ENCODE measurements at regions not wholly inside any gene's neighbourhood (a gene's known extent, or its start where the extent isn't known, plus 50 kb on each side); places are given as distances from the start of the nearest gene placed in this dataset.

DNA sequence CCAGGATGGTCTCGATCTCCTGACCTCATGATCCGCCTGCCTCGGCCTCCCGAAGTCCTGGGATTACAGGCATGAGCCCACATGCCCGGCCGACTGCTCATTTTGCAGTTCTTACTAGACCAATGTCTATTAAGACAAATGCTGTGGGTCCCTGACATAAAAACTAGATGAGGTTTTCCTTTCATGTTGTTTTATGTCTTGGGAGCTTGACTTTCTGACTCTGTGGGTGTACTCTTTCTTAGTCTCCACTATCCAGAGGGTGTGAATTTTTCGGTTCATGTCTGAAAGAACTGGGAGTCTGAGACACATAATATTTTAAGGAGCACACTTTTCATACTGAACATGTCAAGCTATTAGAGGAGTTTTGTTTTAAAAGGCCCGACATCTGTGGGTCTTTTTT, 744.9 kb upstream of the B3GALT2 start:
- no peaks in the 10 kb centered on the region for H3K9me1 ChIP-seq (replicated peaks; ENCODE audit: control insufficient read depth, extremely low read depth, insufficient read depth, low read length)
- CTCF ChIA-PET = interaction anchor here (0.7 to 1.1 kb wide), 2 partner anchors 10 to 113 kb away, joined by 3 read pairs; no protein-coding TSS in a partner anchor
- no peaks in the 10 kb centered on the region for H3K36me3 ChIP-seq (ENCODE audit: control insufficient read depth in 2 of 2, extremely low read depth in 1 of 2, insufficient read depth in 2 of 2, low read length in 2 of 2)
- no peaks in the 10 kb centered on the region for H3K27me3 ChIP-seq (ENCODE audit: control insufficient read depth in 2 of 2, insufficient read depth in 2 of 2, low read length in 2 of 2)
- H4K20me1 ChIP-seq (replicated peaks; ENCODE audit: control insufficient read depth, extremely low read depth, insufficient read depth, low read length) = no peaks in the 10 kb centered on the region
- POLR2A ChIA-PET = no interaction called here
- no peak overlapping the region for H3K9ac ChIP-seq (replicated peaks; ENCODE audit: extremely low read depth, insufficient read depth, low read length)
- H3K9me3 ChIP-seq (replicated peaks; ENCODE audit: control insufficient read depth, insufficient read depth, low read length) = no peaks in the 10 kb centered on the region
- BruUV-seq (replicated peaks) = no TSS peak
- H3K4me1 ChIP-seq (ENCODE audit: control insufficient read depth, extremely low read depth, insufficient read depth, low read length) = no peaks in the 10 kb centered on the region
- H3K27ac ChIP-seq (ENCODE audit: insufficient read depth, low read depth, low read length) = no peak overlapping the region
- H2AFZ ChIP-seq (ENCODE audit: low read depth, low read length) = no peak overlapping the region
- no peak overlapping the region for H3K4me3 ChIP-seq (replicated peaks in 1 of 3; ENCODE audit: insufficient read depth in 1 of 3, low read depth in 1 of 3, low read length in 3 of 3)
- no peak overlapping the region for H3K4me2 ChIP-seq (ENCODE audit: insufficient read depth, low read length)
- intact Hi-C loops (cut with micrococcal nuclease) (no loop called here), dilution Hi-C loops (cut with MboI; ENCODE audit: extremely low pct_ligation_motif_present, low sequenced_read_pairs) (no loop called here)
- no peak for TF ChIP-seq GATA2 (IDR thresholded peaks at IDR 0.05; ENCODE audit: insufficient read depth, insufficient read length, low read depth, low read length)
- TF ChIP-seq, protein P1, sequence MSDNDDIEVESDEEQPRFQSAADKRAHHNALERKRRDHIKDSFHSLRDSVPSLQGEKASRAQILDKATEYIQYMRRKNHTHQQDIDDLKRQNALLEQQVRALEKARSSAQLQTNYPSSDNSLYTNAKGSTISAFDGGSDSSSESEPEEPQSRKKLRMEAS (IDR thresholded peaks at IDR 0.05; ENCODE audit: insufficient read depth, insufficient read length) = no peak
- TF ChIP-seq POLR2AphosphoS5 (IDR thresholded peaks at IDR 0.05; ENCODE audit: insufficient read depth, low read depth, low read length) = no peak
- no peak for TF ChIP-seq JUN (IDR thresholded peaks at IDR 0.05; ENCODE audit: borderline replicate concordance, insufficient read depth, insufficient read length, low read depth)
- TF ChIP-seq POLR2A (IDR thresholded peaks at IDR 0.05; ENCODE audit: low read depth, low read length) = no peak
- TF ChIP-seq, protein P2, sequence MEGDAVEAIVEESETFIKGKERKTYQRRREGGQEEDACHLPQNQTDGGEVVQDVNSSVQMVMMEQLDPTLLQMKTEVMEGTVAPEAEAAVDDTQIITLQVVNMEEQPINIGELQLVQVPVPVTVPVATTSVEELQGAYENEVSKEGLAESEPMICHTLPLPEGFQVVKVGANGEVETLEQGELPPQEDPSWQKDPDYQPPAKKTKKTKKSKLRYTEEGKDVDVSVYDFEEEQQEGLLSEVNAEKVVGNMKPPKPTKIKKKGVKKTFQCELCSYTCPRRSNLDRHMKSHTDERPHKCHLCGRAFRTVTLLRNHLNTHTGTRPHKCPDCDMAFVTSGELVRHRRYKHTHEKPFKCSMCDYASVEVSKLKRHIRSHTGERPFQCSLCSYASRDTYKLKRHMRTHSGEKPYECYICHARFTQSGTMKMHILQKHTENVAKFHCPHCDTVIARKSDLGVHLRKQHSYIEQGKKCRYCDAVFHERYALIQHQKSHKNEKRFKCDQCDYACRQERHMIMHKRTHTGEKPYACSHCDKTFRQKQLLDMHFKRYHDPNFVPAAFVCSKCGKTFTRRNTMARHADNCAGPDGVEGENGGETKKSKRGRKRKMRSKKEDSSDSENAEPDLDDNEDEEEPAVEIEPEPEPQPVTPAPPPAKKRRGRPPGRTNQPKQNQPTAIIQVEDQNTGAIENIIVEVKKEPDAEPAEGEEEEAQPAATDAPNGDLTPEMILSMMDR (IDR thresholded peaks at IDR 0.05; ENCODE audit: extremely low read depth in 1 of 2, insufficient read depth in 1 of 2, low read depth in 1 of 2, low read length in 2 of 2) = no peak
- DNase-seq (ENCODE audit: low read depth, low spot score) = no peak
- no peak for FAIRE-seq
- no peaks in the 10 kb centered on the region for H3K79me2 ChIP-seq (ENCODE audit: control insufficient read depth, insufficient read depth, low read length)
